A549 (cell line): ENCODE measurements at regions not wholly inside any gene's neighbourhood (a gene's known extent, or its start where the extent isn't known, plus 50 kb on each side); places are given as distances from the start of the nearest gene placed in this dataset.

Experiments used
- HDAC2 ChIP-seq: fragments of 200-600 bp; sonication (generic); IDR thresholded peaks from 2 replicates; pipeline ENCODE4 v1.6.1; 2016
- MYC ChIP-seq: IDR thresholded peaks from 2 replicates; pipeline ENCODE4 v1.6.1; 2012; ENCODE audit warnings: mild to moderate bottlenecking, inconsistent platforms, low read length, improper control_type of control experiment, borderline replicate concordance

DNA sequence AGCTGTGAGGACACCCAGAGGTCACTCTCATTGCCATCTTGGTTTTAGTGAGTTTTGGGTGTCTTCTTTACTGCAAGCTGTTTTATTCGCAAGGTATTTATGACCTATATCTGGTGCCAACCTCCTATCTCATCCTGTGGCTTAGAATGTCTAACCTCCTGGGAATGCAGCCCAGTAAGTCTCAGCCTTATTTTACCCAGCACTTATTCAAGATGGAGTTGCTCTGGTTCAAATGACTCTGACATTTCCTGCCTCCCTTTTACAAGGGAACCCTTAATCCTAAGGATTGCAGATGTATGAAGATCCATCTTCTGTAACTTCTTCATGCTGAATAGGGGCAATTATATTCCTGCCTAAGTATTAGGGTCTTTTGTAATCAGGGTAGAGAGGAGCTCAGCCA lies 708.0 kb downstream of the TMEM182 start:
- TF ChIP-seq MYC = no peak
- no peak for TF ChIP-seq HDAC2
